Right atrium auricular region (tissue), 2 donors: ENCODE measurements at regions not wholly inside any gene's neighbourhood (a gene's known extent, or its start where the extent isn't known, plus 50 kb on each side); places are given as distances from the start of the nearest gene placed in this dataset.
"Not testable (repeated sequence)": the region's sequence is repeated elsewhere in the genome, so short reads cannot be mapped to it uniquely, and the experiment has no call there.

Experiments used
- DNase-seq: peaks from one replicate; pipeline ENCODE4 v3.0.0-alpha.2; 2019; ENCODE audit warnings: low spot score
- H3K27ac ChIP-seq, 2 donors: fragments of 200-600 bp; sonication (generic); 1 replicate in 1 of 2; 2 replicates in 1 of 2; pipeline ENCODE4 v1.5.1; 2016 to 2019
- H3K27me3 ChIP-seq, 2 donors: fragments of 200-600 bp; sonication (generic); one replicate each; pipeline versions ENCODE4 v1.5.1 to v1.6.0; 2017 to 2019
- H3K36me3 ChIP-seq: fragments of 200-600 bp; sonication (generic); one replicate; pipeline ENCODE4 v1.5.1; 2016
- H3K4me1 ChIP-seq, 2 donors: fragments of 200-600 bp; sonication (generic); one replicate each; pipeline versions ENCODE4 v1.5.1 to v1.6.0; 2017 to 2019
- H3K4me3 ChIP-seq, 2 donors: fragments of 200-600 bp; sonication (generic); 1 replicate in 1 of 2; 2 replicates in 1 of 2; pipeline ENCODE4 v1.5.1; 2017 to 2019; ENCODE audit warnings: mild to moderate bottlenecking in 1 of 2, moderate library complexity in 1 of 2
- H3K9me3 ChIP-seq, 2 donors: fragments of 200-600 bp; sonication (generic); one replicate each; pipeline ENCODE4 v1.5.1; 2019
- TF ChIP-seq, protein P1 (sequence below), 2 donors: fragments of 200-600 bp; sonication (generic); IDR thresholded peaks; one replicate each; pipeline ENCODE4 v1.5.1; 2019; ENCODE audit warnings: antibody characterized with exemption in 2 of 2

DNA sequence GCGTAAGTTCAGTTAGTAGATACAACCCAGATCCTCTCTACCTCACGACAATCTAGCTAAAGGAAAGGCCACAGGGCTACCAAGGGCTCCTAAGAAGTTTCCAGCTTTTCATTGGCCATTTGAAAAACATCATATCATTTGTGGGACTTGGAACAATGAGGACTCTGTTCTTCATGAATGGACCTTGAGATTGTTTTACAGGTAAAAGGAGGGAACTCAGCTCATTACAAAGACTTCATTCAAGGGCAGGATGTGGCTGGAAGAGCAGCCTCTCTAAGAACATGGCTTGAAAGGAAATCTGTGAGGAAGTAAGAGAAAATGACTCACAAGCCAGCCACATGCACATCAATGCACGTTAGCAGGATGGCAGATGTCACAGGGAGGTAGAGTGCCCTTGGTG, 105.9 kb upstream of the SLC7A11 start:
- Histone ChIP-seq H3K27ac (no peak overlapping the region), H3K4me3 (no peak overlapping the region), H3K36me3 (no peaks in the 10 kb centered on the region), H3K4me1 (no peaks in the 10 kb centered on the region), H3K9me3 (no peaks in the 10 kb centered on the region), H3K27me3 (no peaks in the 10 kb centered on the region)
- DNase-seq, result no peak
- TF ChIP-seq, protein P1, sequence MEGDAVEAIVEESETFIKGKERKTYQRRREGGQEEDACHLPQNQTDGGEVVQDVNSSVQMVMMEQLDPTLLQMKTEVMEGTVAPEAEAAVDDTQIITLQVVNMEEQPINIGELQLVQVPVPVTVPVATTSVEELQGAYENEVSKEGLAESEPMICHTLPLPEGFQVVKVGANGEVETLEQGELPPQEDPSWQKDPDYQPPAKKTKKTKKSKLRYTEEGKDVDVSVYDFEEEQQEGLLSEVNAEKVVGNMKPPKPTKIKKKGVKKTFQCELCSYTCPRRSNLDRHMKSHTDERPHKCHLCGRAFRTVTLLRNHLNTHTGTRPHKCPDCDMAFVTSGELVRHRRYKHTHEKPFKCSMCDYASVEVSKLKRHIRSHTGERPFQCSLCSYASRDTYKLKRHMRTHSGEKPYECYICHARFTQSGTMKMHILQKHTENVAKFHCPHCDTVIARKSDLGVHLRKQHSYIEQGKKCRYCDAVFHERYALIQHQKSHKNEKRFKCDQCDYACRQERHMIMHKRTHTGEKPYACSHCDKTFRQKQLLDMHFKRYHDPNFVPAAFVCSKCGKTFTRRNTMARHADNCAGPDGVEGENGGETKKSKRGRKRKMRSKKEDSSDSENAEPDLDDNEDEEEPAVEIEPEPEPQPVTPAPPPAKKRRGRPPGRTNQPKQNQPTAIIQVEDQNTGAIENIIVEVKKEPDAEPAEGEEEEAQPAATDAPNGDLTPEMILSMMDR (IDR thresholded peaks at IDR 0.05), result no peak

DNA sequence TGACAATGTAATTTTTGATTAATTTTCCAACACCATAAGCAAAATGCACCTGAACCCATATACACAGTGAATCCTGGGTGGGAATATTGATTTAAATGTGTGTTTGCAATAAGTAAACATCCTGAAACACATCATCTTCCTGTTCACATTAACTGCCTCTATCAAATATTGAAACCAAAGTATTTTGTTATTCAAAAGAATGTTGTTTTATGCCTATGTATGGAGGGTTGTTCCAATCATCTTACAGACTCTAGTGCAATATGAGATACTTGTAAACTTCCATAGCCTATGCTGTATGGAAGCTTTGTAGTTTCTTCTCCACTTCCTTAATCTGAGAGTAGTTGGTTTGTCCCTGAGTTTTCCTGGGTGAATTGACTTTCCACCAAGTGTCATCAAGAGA, 105.4 kb upstream of the SLC7A11 start:
- Histone ChIP-seq H3K27ac (no peak overlapping the region), H3K27me3 (no peaks in the 10 kb centered on the region), H3K36me3 (no peaks in the 10 kb centered on the region), H3K4me3 (no peak overlapping the region), H3K9me3 (no peaks in the 10 kb centered on the region), H3K4me1 (no peaks in the 10 kb centered on the region)
- TF ChIP-seq, protein P1 (IDR thresholded peaks at IDR 0.05), result no peak
- DNase-seq, result no peak

DNA sequence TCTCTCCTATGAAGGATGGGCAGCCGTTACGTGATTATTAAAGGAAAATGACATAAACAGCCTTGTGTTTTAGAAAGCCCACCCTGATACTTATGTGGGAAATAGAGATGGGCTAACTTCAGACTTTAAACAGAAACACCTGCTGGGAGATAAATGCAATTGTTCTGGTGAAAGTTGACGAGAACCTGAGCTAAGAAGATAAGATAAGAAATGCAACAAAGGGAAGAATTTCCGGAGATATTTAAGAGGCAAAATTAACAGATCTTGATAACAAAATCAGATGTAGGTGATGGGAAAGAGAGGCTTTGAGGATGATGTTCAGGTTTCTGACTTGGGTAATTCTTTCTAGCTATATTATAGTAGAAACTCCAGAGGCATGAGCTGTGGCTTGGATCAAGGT, 102.7 kb upstream of the SLC7A11 start:
- no peaks in the 10 kb centered on the region for H3K9me3 ChIP-seq
- H3K36me3 ChIP-seq, result no peaks in the 10 kb centered on the region
- H3K4me3 ChIP-seq, result no peak overlapping the region
- no peaks in the 10 kb centered on the region for H3K4me1 ChIP-seq
- H3K27me3 ChIP-seq, result no peaks in the 10 kb centered on the region
- TF ChIP-seq, protein P1 (IDR thresholded peaks at IDR 0.05), result no peak
- H3K27ac ChIP-seq, result no peak overlapping the region
- no peak for DNase-seq

DNA sequence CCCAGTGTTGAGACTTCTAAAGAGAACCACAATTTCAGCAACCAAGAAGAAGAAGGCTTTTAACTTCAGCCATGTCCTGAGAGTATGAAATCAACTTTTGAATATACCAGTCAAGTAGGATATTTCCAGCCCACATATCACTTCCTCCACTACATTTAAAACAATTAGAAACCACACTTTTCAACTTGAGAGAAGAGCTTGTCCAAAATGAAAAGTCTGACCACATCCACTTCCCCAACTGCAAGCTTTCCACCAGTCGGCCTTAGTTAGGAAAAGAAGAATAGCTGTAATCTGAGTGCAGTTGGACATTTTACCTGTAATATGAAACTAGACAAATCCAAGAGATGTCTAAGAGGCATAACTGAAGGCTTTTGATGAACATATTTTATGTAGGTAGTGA, 101.9 kb upstream of the SLC7A11 start:
- Histone ChIP-seq H3K36me3 (no peaks in the 10 kb centered on the region), H3K9me3 (no peaks in the 10 kb centered on the region), H3K4me3 (no peak overlapping the region), H3K27me3 (no peaks in the 10 kb centered on the region), H3K4me1 (no peaks in the 10 kb centered on the region), H3K27ac (no peak overlapping the region)
- TF ChIP-seq, protein P1 (IDR thresholded peaks at IDR 0.05), result no peak
- DNase-seq, result no peak

DNA sequence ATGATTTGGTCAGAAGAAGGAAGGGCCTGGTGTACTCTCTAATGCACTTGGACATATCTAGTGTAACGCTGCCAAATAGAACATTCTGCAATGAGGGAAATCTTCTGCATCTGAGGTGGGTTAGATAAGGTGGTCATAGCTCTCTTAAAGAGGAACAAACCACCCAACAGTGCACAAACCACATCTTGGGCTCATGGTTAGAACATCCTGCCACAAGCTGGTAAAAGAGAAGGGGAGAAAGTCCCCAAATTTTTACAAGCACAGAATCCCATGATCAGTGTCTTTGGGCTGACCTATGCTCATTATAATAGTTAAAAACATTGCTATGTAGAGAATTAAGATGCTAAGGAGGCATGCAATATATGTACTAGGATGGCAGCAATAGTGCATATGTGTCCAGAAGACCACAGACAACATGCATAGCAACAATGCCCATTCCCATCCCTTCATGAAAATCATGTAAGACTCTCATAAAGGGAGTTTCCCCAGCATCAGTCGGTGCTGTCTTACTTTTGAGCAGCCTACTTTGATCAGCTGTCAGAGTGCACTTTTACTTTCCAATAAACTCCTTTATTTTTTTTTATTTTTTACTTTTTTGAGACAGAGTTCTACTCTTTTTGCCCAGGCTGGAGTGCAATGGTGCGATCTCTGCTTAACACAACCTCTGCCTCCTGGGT, 99.7 kb upstream of the SLC7A11 start:
- no peaks in the 10 kb centered on the region for H3K9me3 ChIP-seq
- TF ChIP-seq, protein P1 (IDR thresholded peaks at IDR 0.05), result no peak
- no peaks in the 10 kb centered on the region for H3K36me3 ChIP-seq
- no peak for DNase-seq
- no peak overlapping the region for H3K4me3 ChIP-seq
- H3K27ac ChIP-seq, result no peak overlapping the region
- no peaks in the 10 kb centered on the region for H3K27me3 ChIP-seq
- H3K4me1 ChIP-seq, result no peaks in the 10 kb centered on the region

DNA sequence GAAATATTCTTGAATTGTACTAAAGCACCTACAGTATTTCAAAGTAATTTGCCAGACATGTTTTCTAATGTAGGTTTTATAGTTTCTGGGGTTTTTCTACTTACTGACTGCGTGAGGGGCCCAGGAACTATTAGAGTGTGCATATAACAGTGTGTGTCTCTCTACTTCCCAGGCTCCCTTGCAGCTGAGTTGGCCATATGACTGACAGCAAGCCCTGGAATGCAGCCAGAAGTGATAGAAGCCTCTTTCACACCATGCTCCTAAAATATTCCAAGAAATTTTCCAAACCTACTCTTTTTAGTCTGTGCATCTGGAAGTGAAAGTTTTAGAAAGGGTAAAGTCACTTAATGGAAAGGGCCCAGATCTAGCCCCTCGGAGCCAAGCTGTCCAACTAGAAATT, 96.7 kb upstream of the SLC7A11 start:
- Histone ChIP-seq H3K4me1 (no peaks in the 10 kb centered on the region), H3K36me3 (no peaks in the 10 kb centered on the region)
- TF ChIP-seq, protein P1 (IDR thresholded peaks at IDR 0.05), result no peak

DNA sequence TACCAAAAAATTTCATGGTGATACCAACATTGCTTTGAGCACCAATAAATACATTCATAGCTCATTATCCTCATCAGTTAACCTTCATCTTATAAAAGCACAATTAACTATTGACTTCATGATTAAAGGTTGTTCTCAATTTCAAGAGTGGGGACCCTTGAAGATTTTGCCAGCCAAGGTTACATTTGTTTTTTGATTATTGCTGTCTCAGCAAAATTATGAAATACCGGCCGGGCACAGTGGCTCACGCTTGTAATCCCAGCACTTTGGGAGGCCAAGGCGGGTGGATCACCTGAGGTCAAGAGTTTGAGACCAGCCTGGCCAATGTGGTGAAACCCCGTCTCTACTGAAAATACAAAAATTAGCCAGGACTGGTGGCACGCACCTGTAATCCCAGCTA, 96.1 kb upstream of the SLC7A11 start:
- H3K27me3 ChIP-seq, H3K9me3 ChIP-seq, H3K36me3 ChIP-seq, H3K4me3 ChIP-seq, H3K27ac ChIP-seq, H3K4me1 ChIP-seq, DNase-seq: not testable (repeated sequence)

More for the DNA sequence above, 96.7 kb upstream of the SLC7A11 start:
- Histone ChIP-seq H3K4me3 (no peak overlapping the region), H3K27me3 (no peaks in the 10 kb centered on the region), H3K27ac (no peak overlapping the region), H3K9me3 (no peaks in the 10 kb centered on the region)
- no peak for DNase-seq
